PC-9 (cell line): ENCODE measurements at regions not wholly inside any gene's neighbourhood (a gene's known extent, or its start where the extent isn't known, plus 50 kb on each side); places are given as distances from the start of the nearest gene placed in this dataset.

Experiments
- BruUV-seq: library from RNA; stranded (reverse); fragments of 400-500 nt; replicated peaks from 2 replicates; lab custom pipeline; 2021; lab: Mats Ljungman, UMichigan
- CTCF ChIA-PET: fragments of 300-600 bp; sonication (Branson Sonifier 250); formaldehyde crosslinking; loops from one replicate; lab custom pipeline; 2022; ENCODE audit warnings: antibody characterized with exemption; lab: Charles Lee
- POLR2A ChIA-PET: fragments of 300-600 bp; sonication (Branson Sonifier 250); formaldehyde crosslinking; loops from one replicate; lab custom pipeline; 2022; ENCODE audit warnings: antibody characterized with exemption; ENCODE audit not compliant: unreplicated experiment; lab: Charles Lee
- DNase-seq, 2 experiments: peaks; one replicate each; pipeline versions ENCODE4 v3.0.0 to v3.0.0-alpha.2; 2015 to 2022; ENCODE audit warnings: mixed read lengths in 1 of 2
- H2AFZ ChIP-seq: fragments of 200-600 bp; sonication (generic); 2 replicates; pipeline ENCODE4 v1.8.1; 2017; ENCODE audit warnings: antibody characterized with exemption
- H3F3A ChIP-seq: fragments of 200-600 bp; sonication (generic); 2 replicates; pipeline ENCODE4 v1.8.1; 2017; ENCODE audit warnings: antibody characterized with exemption, mild to moderate bottlenecking, low read depth; ENCODE audit not compliant: insufficient read depth
- H3K27ac ChIP-seq: fragments of 200-600 bp; sonication (generic); 2 replicates; pipeline ENCODE4 v1.6.1; 2016; ENCODE audit warnings: mixed run types
- H3K27me3 ChIP-seq: fragments of 200-600 bp; sonication (generic); 2 replicates; pipeline ENCODE4 v1.6.1; 2016; ENCODE audit warnings: low read depth, mixed run types; ENCODE audit not compliant: insufficient read depth
- H3K36me3 ChIP-seq: fragments of 200-600 bp; sonication (generic); 2 replicates; pipeline ENCODE4 v1.6.1; 2016; ENCODE audit warnings: low read depth, mixed run types
- H3K4me1 ChIP-seq: fragments of 200-600 bp; sonication (generic); replicated peaks from 2 replicates; pipeline ENCODE4 v1.6.1; 2016; ENCODE audit warnings: mixed run types; ENCODE audit not compliant: insufficient read depth
- H3K4me2 ChIP-seq: fragments of 200-600 bp; sonication (generic); 2 replicates; pipeline ENCODE4 v1.6.1; 2017; ENCODE audit warnings: mixed run types
- H3K4me3 ChIP-seq: fragments of 200-600 bp; sonication (generic); 2 replicates; pipeline ENCODE4 v1.6.1; 2016; ENCODE audit warnings: mixed run types
- H3K79me2 ChIP-seq: fragments of 200-600 bp; sonication (generic); 2 replicates; pipeline ENCODE4 v1.6.1; 2017; ENCODE audit warnings: low read depth, mixed run types
- H3K9me2 ChIP-seq: fragments of 200-600 bp; sonication (generic); 2 replicates; pipeline ENCODE4 v1.8.1; 2017; ENCODE audit warnings: mild to moderate bottlenecking; ENCODE audit not compliant: insufficient read depth
- H3K9me3 ChIP-seq: fragments of 200-600 bp; sonication (generic); 2 replicates; pipeline ENCODE4 v1.8.1; 2016; ENCODE audit warnings: low read depth; ENCODE audit not compliant: insufficient read depth
- H4K20me1 ChIP-seq: fragments of 200-600 bp; sonication (generic); 2 replicates; pipeline ENCODE4 v1.8.1; 2017; ENCODE audit not compliant: insufficient read depth
- CTCF ChIP-seq: fragments of 200-600 bp; sonication (generic); conservative IDR thresholded peaks from 2 replicates; pipeline ENCODE4 v1.6.1; 2017; ENCODE audit warnings: mixed run types, antibody characterized with exemption, mild to moderate bottlenecking, moderate library complexity
- EZH2 ChIP-seq: fragments of 200-600 bp; sonication (generic); IDR thresholded peaks from 2 replicates; pipeline ENCODE4 v1.8.0; 2017; ENCODE audit warnings: antibody characterized with exemption, low read depth
- intact Hi-C: fragments of 100-400 bp; cut with micrococcal nuclease; formaldehyde crosslinking; loops from one replicate; pipeline ENCODE4 v1.10.0; 2022; ENCODE audit not compliant: unreplicated experiment

DNA sequence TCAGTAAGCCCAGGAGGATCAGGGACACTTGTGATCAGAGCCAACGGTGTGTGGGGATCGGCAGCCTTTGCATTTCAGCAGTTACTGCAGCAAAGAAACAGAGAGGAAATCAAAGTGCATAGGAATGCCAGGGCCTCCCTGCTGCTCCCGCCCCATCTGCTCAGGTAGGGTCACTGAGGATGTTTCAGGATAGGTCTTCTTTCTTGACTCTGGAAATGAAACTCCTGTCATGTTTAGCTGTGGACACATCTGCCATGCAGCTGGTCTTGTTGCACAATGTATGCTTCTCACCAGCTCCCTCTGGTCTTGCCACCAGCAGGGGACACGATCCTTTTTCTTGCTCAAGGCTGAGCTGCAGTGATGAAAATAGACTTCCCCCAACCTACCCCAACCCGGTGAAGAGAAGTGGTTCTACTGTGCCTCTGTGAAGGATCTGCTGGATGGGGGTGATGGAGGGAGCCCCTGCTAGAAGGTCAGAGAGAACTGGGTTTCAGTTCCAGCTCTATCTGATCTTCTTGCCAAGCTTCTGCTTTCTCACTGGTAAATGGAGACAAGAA, 185.2 kb upstream of the KLF4 start:
- POLR2A ChIA-PET, result no interaction called here
- no peaks in the 10 kb centered on the region for H3K9me3 ChIP-seq
- no peaks in the 10 kb centered on the region for H3K9me2 ChIP-seq
- H4K20me1 ChIP-seq, result no peaks in the 10 kb centered on the region
- H3K79me2 ChIP-seq, result no peaks in the 10 kb centered on the region
- no peaks in the 10 kb centered on the region for H3K4me1 ChIP-seq
- H3K4me3 ChIP-seq, result no peak overlapping the region
- no peaks in the 10 kb centered on the region for H3K36me3 ChIP-seq
- BruUV-seq, result no TSS peak
- no peak overlapping the region for H2AFZ ChIP-seq
- no peak overlapping the region for H3K4me2 ChIP-seq
- no peaks in the 10 kb centered on the region for H3F3A ChIP-seq
- DNase-seq, result no peak
- no peak for TF ChIP-seq CTCF
- no peak for TF ChIP-seq EZH2
- CTCF ChIA-PET, result no interaction called here
- H3K27ac ChIP-seq, result no peak overlapping the region
- H3K27me3 ChIP-seq, result no peaks in the 10 kb centered on the region
- intact Hi-C loops, result no loop called here

- no peaks in the 10 kb centered on the region for H3K27me3 ChIP-seq
- no TSS peak for BruUV-seq
- H4K20me1 ChIP-seq, result no peaks in the 10 kb centered on the region
- H3F3A ChIP-seq, result no peaks in the 10 kb centered on the region
- no peaks in the 10 kb centered on the region for H3K36me3 ChIP-seq
- DNase-seq, result no peak
- no peaks in the 10 kb centered on the region for H3K4me1 ChIP-seq
- H3K27ac ChIP-seq, result no peak overlapping the region
- TF ChIP-seq EZH2 (no peak), CTCF (no peak)
- intact Hi-C loops, result no loop called here
- H2AFZ ChIP-seq, result no peak overlapping the region
- no peak overlapping the region for H3K4me3 ChIP-seq
- H3K9me2 ChIP-seq, result no peaks in the 10 kb centered on the region
- ChIA-PET POLR2A (no interaction called here), CTCF (no interaction called here)
- no peak overlapping the region for H3K4me2 ChIP-seq
- H3K79me2 ChIP-seq, result no peaks in the 10 kb centered on the region
- H3K9me3 ChIP-seq, result no peaks in the 10 kb centered on the region
Measured at GRCh38 chr9:107673861-107674720, 184.5 kb upstream of the KLF4 start.

DNA sequence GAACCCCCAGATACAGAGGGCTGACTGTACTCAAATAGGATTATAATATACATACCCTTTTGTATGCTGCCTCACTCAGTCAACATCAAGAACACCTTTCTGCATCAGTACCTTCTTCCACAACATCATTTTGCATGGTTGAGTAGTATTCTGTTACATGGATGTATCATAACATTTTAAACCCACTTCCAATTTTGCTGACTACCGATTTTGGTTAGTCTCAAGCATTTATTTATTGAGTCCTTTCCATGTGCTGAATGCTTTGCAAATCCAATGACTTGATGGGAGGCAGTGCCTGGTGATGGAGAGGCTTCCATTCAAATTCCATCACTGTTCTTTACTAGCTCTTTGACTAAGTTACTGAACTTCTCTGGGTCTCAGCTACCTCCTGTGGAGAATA, 182.0 kb upstream of the KLF4 start:
- no peaks in the 10 kb centered on the region for H4K20me1 ChIP-seq
- BruUV-seq, result no TSS peak
- no peak overlapping the region for H2AFZ ChIP-seq
- no peak overlapping the region for H3K27ac ChIP-seq
- ChIA-PET CTCF (no interaction called here), POLR2A (no interaction called here)
- H3K9me3 ChIP-seq, result no peaks in the 10 kb centered on the region
- H3K79me2 ChIP-seq, result no peaks in the 10 kb centered on the region
- H3K9me2 ChIP-seq, result no peaks in the 10 kb centered on the region
- no peaks in the 10 kb centered on the region for H3K36me3 ChIP-seq
- H3K4me2 ChIP-seq, result no peak overlapping the region
- H3K4me3 ChIP-seq, result no peak overlapping the region
- no peak for TF ChIP-seq EZH2
- TF ChIP-seq CTCF, result no peak
- no peak for DNase-seq
- no peaks in the 10 kb centered on the region for H3K27me3 ChIP-seq
- intact Hi-C loops, result no loop called here
- H3K4me1 ChIP-seq, result no peaks in the 10 kb centered on the region
- no peaks in the 10 kb centered on the region for H3F3A ChIP-seq
